Endothelial cell of umbilical vein (primary cell): ENCODE measurements at regions not wholly inside any gene's neighbourhood (a gene's known extent, or its start where the extent isn't known, plus 50 kb on each side); places are given as distances from the start of the nearest gene placed in this dataset.

Experiments used
- BruUV-seq: library from RNA; stranded (reverse); fragments of 400-500 nt; replicated peaks from 2 replicates; lab custom pipeline; 2021; lab: Mats Ljungman, UMichigan
- CTCF ChIA-PET: fragments of 300-600, 350-600 bp; sonication (Branson Sonifier 250); formaldehyde crosslinking; loops from one replicate; lab custom pipeline; 2021; ENCODE audit warnings: antibody characterized with exemption, inconsistent platforms; lab: Charles Lee
- POLR2A ChIA-PET: fragments of 300-600, 350-600 bp; sonication (Branson Sonifier 250); formaldehyde crosslinking; loops from one replicate; lab custom pipeline; 2021; ENCODE audit warnings: antibody characterized with exemption, inconsistent platforms; lab: Charles Lee
- DNase-seq: peaks from one replicate; pipeline ENCODE4 v3.0.0-alpha.2; 2011; ENCODE audit warnings: low read depth, low spot score
- FAIRE-seq: peaks from 2 replicates; lab custom pipeline; 2011; peaks lifted over from hg19 to GRCh38; lab: Jason Lieb, UNC
- H2AFZ ChIP-seq: 2 replicates; pipeline ENCODE4 v1.6.0; 2012; ENCODE audit warnings: low read depth, low read length, control low read depth, inconsistent platforms
- H3K27ac ChIP-seq: 2 replicates; pipeline ENCODE4 v1.5.1; 2011; ENCODE audit warnings: low read depth, mild to moderate bottlenecking, control low read depth, low read length, moderate library complexity; ENCODE audit not compliant: insufficient read depth
- H3K27me3 ChIP-seq, 2 experiments: 2 replicates each; pipeline versions ENCODE4 v1.6.0 to v1.6.1; 2011; ENCODE audit warnings: low read length in 2 of 2, mixed read lengths in 1 of 2; ENCODE audit not compliant: control insufficient read depth in 2 of 2, insufficient read depth in 2 of 2
- H3K36me3 ChIP-seq, 2 experiments: 2 replicates in 1 of 2; 3 replicates in 1 of 2; pipeline ENCODE4 v1.5.1; 2011; ENCODE audit warnings: low read length in 2 of 2, mild to moderate bottlenecking in 1 of 2, moderate library complexity in 1 of 2; ENCODE audit not compliant: control insufficient read depth in 2 of 2, insufficient read depth in 2 of 2; ENCODE audit errors: extremely low read depth in 1 of 2
- H3K4me1 ChIP-seq: 3 replicates; pipeline ENCODE4 v1.5.1; 2011; ENCODE audit warnings: mild to moderate bottlenecking, low read length; ENCODE audit not compliant: control insufficient read depth, insufficient read depth; ENCODE audit errors: extremely low read depth
- H3K4me2 ChIP-seq: 2 replicates; pipeline ENCODE4 v1.6.1; 2011; ENCODE audit warnings: low read length, control low read depth, mixed read lengths; ENCODE audit not compliant: insufficient read depth
- H3K4me3 ChIP-seq, 3 experiments: fragments of 200-600 bp in 1 of 3; sonication (generic), shearing (Covaris generic) in 1 of 3; replicated peaks in 1 of 3; 2 replicates each; pipeline ENCODE4 v1.5.1; 2011 to 2016; ENCODE audit warnings: control low read depth in 3 of 3, low read length in 3 of 3, mild to moderate bottlenecking in 2 of 3, inconsistent platforms in 1 of 3, low read depth in 1 of 3, moderate library complexity in 1 of 3; ENCODE audit not compliant: insufficient read depth in 1 of 3
- H3K79me2 ChIP-seq: 2 replicates; pipeline ENCODE4 v1.6.0; 2012; ENCODE audit warnings: low read length, inconsistent platforms; ENCODE audit not compliant: control insufficient read depth, insufficient read depth
- H3K9ac ChIP-seq: replicated peaks from 2 replicates; pipeline ENCODE3; 2011; ENCODE audit warnings: low read length, control low read depth; ENCODE audit not compliant: insufficient read depth; ENCODE audit errors: extremely low read depth
- H3K9me1 ChIP-seq: replicated peaks from 3 replicates; pipeline ENCODE4 v1.6.0; 2011; ENCODE audit warnings: mild to moderate bottlenecking, low read length; ENCODE audit not compliant: control insufficient read depth, insufficient read depth; ENCODE audit errors: extremely low read depth
- H3K9me3 ChIP-seq: replicated peaks from 2 replicates; pipeline ENCODE4 v1.5.1; 2012; ENCODE audit warnings: low read length, inconsistent platforms; ENCODE audit not compliant: control insufficient read depth, insufficient read depth
- H4K20me1 ChIP-seq: replicated peaks from 2 replicates; pipeline ENCODE3; 2011; ENCODE audit warnings: mild to moderate bottlenecking, low read length; ENCODE audit not compliant: control insufficient read depth, insufficient read depth; ENCODE audit errors: extremely low read depth
- CTCF ChIP-seq, 2 donors: IDR thresholded peaks; 1 replicate in 1 of 2; 2 replicates in 1 of 2; pipeline ENCODE4 v1.5.1; 2011; ENCODE audit warnings: low read length in 2 of 2, mild to moderate bottlenecking in 2 of 2, moderate library complexity in 2 of 2, control low read depth in 1 of 2, inconsistent platforms in 1 of 2, low read depth in 1 of 2; ENCODE audit not compliant: insufficient read depth in 1 of 2; ENCODE audit errors: extremely low read depth in 1 of 2
- EZH2 ChIP-seq: IDR thresholded peaks from 2 replicates; pipeline ENCODE4 v1.6.1; 2012; ENCODE audit warnings: borderline replicate concordance, low read depth, mild to moderate bottlenecking, moderate library complexity, low read length, inconsistent platforms; ENCODE audit not compliant: severe bottlenecking
- FOS ChIP-seq: IDR thresholded peaks from 2 replicates; pipeline ENCODE4 v1.6.1; 2011; ENCODE audit warnings: mild to moderate bottlenecking, low read length, moderate library complexity, borderline replicate concordance; ENCODE audit not compliant: insufficient read depth
- GATA2 ChIP-seq: IDR thresholded peaks from 2 replicates; pipeline ENCODE4 v1.7.0; 2011; ENCODE audit warnings: low read depth, mild to moderate bottlenecking, moderate library complexity, mixed read lengths, low read length; ENCODE audit not compliant: insufficient read length, insufficient read depth
- JUN ChIP-seq: IDR thresholded peaks from 2 replicates; pipeline ENCODE4 v1.6.1; 2011; ENCODE audit warnings: borderline replicate concordance, low read depth; ENCODE audit not compliant: insufficient read length, insufficient read depth
- MAX ChIP-seq: IDR thresholded peaks from 2 replicates; pipeline ENCODE4 v1.6.1; 2011; ENCODE audit not compliant: insufficient read depth, insufficient read length
- POLR2A ChIP-seq: IDR thresholded peaks from 2 replicates; pipeline ENCODE4 v1.6.1; 2012; ENCODE audit warnings: low read depth, mild to moderate bottlenecking, control low read depth, low read length
- POLR2AphosphoS5 ChIP-seq: IDR thresholded peaks from 2 replicates; pipeline ENCODE4 v1.6.1; 2012; ENCODE audit warnings: low read depth, mild to moderate bottlenecking, control low read depth, low read length, moderate library complexity; ENCODE audit not compliant: insufficient read depth
- dilution Hi-C: fragments of 300-500 bp; cut with MboI; formaldehyde crosslinking; loops from one replicate; pipeline ENCODE4 v1.15.0; 2019; ENCODE audit warnings: low sequenced_read_pairs; ENCODE audit not compliant: extremely low pct_ligation_motif_present
- intact Hi-C: fragments of 100-400 bp; cut with micrococcal nuclease; formaldehyde crosslinking; loops from one replicate; pipeline ENCODE4 v1.10.0; 2022

- TF ChIP-seq GATA2 = no peak
- TF ChIP-seq CTCF (IDR thresholded peaks at IDR 0.05; ENCODE audit: extremely low read depth in 1 of 2, insufficient read depth in 1 of 2, low read depth in 1 of 2, low read length in 2 of 2) = no peak
- no peak for TF ChIP-seq EZH2
- no peak for TF ChIP-seq POLR2A
- TF ChIP-seq JUN = no peak
- no peak for TF ChIP-seq POLR2AphosphoS5
- TF ChIP-seq FOS = no peak
- TF ChIP-seq MAX = no peak
- no TSS peak for BruUV-seq
- no peaks in the 10 kb centered on the region for H3K27me3 ChIP-seq
- dilution Hi-C loops (no loop called here), intact Hi-C loops (no loop called here)
- no peak overlapping the region for H2AFZ ChIP-seq
- no peaks in the 10 kb centered on the region for H4K20me1 ChIP-seq
- no peak overlapping the region for H3K4me2 ChIP-seq
- H3K27ac ChIP-seq = no peak overlapping the region
- no peaks in the 10 kb centered on the region for H3K79me2 ChIP-seq
- ChIA-PET CTCF (no interaction called here), POLR2A (no interaction called here)
- H3K4me3 ChIP-seq = no peak overlapping the region
- H3K9me1 ChIP-seq = no peaks in the 10 kb centered on the region
- DNase-seq (no peak), FAIRE-seq (no peak)
- H3K9me3 ChIP-seq = peaks cover 3% of the 10 kb centered on the region
- H3K9ac ChIP-seq = no peak overlapping the region
- H3K4me1 ChIP-seq = no peaks in the 10 kb centered on the region
- no peaks in the 10 kb centered on the region for H3K36me3 ChIP-seq
Measured at GRCh38 chr10:57460540-57460939, 807.2 kb downstream of the IPMK start.
